Keratinocyte (primary cell): ENCODE measurements at regions not wholly inside any gene's neighbourhood (a gene's known extent, or its start where the extent isn't known, plus 50 kb on each side); places are given as distances from the start of the nearest gene placed in this dataset.

Source experiments
- EZH2 ChIP-seq: IDR thresholded peaks from one replicate; pipeline ENCODE4 v1.6.1; 2012; ENCODE audit warnings: inconsistent platforms, mild to moderate bottlenecking, low read length, moderate library complexity
- TF ChIP-seq, protein P1 (sequence below), 3 experiments: IDR thresholded peaks in 1 of 3; conservative IDR thresholded peaks in 1 of 3; optimal IDR thresholded peaks in 1 of 3; 2 replicates in 2 of 3; 3 replicates in 1 of 3; pipeline versions ENCODE3 to v1.5.1; 2011; ENCODE audit warnings: low read length in 3 of 3, mild to moderate bottlenecking in 3 of 3, moderate library complexity in 2 of 3, control low read depth in 1 of 3, inconsistent platforms in 1 of 3; ENCODE audit not compliant: insufficient read depth in 2 of 3; ENCODE audit errors: extremely low read depth in 1 of 3

GRCh38 chr2:122166820-122167219 lies 411.4 kb downstream of the TSN start:
- TF ChIP-seq, protein P1, sequence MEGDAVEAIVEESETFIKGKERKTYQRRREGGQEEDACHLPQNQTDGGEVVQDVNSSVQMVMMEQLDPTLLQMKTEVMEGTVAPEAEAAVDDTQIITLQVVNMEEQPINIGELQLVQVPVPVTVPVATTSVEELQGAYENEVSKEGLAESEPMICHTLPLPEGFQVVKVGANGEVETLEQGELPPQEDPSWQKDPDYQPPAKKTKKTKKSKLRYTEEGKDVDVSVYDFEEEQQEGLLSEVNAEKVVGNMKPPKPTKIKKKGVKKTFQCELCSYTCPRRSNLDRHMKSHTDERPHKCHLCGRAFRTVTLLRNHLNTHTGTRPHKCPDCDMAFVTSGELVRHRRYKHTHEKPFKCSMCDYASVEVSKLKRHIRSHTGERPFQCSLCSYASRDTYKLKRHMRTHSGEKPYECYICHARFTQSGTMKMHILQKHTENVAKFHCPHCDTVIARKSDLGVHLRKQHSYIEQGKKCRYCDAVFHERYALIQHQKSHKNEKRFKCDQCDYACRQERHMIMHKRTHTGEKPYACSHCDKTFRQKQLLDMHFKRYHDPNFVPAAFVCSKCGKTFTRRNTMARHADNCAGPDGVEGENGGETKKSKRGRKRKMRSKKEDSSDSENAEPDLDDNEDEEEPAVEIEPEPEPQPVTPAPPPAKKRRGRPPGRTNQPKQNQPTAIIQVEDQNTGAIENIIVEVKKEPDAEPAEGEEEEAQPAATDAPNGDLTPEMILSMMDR (optimal IDR thresholded peaks at IDR 0.05 in 1 of 3, IDR thresholded peaks at IDR 0.05 in 1 of 3, conservative IDR thresholded peaks at IDR 0.05 in 1 of 3; ENCODE audit: extremely low read depth in 1 of 3, insufficient read depth in 2 of 3, low read length in 3 of 3): no peak
- no peak for TF ChIP-seq EZH2
